Hematopoietic multipotent progenitor cell treated with erythropoietin and hydrocortisone succinate and interleukin-3 and kit ligand, for 6 days (in vitro differentiated cells): ENCODE measurements at regions not wholly inside any gene's neighbourhood (a gene's known extent, or its start where the extent isn't known, plus 50 kb on each side); places are given as distances from the start of the nearest gene placed in this dataset.
A peak's percentile ranks its signal among the peaks of the same experiment; 100 is the strongest.
"Not testable (repeated sequence)": the region's sequence is repeated elsewhere in the genome, so short reads cannot be mapped to it uniquely, and the experiment has no call there.

Experiments
- DNase-seq: peaks from one replicate; pipeline ENCODE4 v3.0.0-alpha.2; 2015

GRCh38 chr18:75984853-75985252 is 510.2 kb downstream of the ZNF516 start:
- no peak for DNase-seq

- DNase-seq = no peak
Observed at GRCh38 chr18:75981102-75981501, 513.9 kb downstream of the ZNF516 start.

GRCh38 chr18:75977081-75977480 is 518.0 kb downstream of the ZNF516 start:
- DNase-seq = no peak

GRCh38 chr18:75970212-75970611 is 524.8 kb downstream of the ZNF516 start:
- no peak for DNase-seq

- DNase-seq = no peak
Observed at GRCh38 chr18:75966431-75966830, 528.6 kb downstream of the ZNF516 start.

GRCh38 chr18:75962036-75962572 is 532.9 kb downstream of the ZNF516 start:
- no peak for DNase-seq

GRCh38 chr18:75960356-75960755 is 532.9 kb upstream of the SMIM21 start:
- DNase-seq = not testable (repeated sequence)

- no peak for DNase-seq
Observed at GRCh38 chr18:75959150-75959549, 531.6 kb upstream of the SMIM21 start.

- peak; percentile 1 for DNase-seq
Observed at GRCh38 chr18:75958683-75959082, 531.2 kb upstream of the SMIM21 start.

- no peak for DNase-seq
Observed at GRCh38 chr18:75945265-75945933, 517.9 kb upstream of the SMIM21 start.

GRCh38 chr18:75937306-75937705 is 509.8 kb upstream of the SMIM21 start:
- no peak for DNase-seq

- DNase-seq = no peak
Observed at GRCh38 chr18:75936862-75937261, 509.4 kb upstream of the SMIM21 start.

GRCh38 chr18:75931079-75931478 is 503.6 kb upstream of the SMIM21 start:
- no peak for DNase-seq

GRCh38 chr18:75928706-75929105 is 501.2 kb upstream of the SMIM21 start:
- DNase-seq = no peak

GRCh38 chr18:75927791-75928190 is 500.3 kb upstream of the SMIM21 start:
- DNase-seq = no peak

GRCh38 chr18:75926811-75927210 is 499.3 kb upstream of the SMIM21 start:
- no peak for DNase-seq

GRCh38 chr18:75923169-75923568 is 495.7 kb upstream of the SMIM21 start:
- DNase-seq = no peak

GRCh38 chr18:75916624-75916982 is 489.1 kb upstream of the SMIM21 start:
- no peak for DNase-seq

GRCh38 chr18:75915941-75916623 is 488.6 kb upstream of the SMIM21 start:
- DNase-seq = no peak

GRCh38 chr18:75912829-75913228 is 485.3 kb upstream of the SMIM21 start:
- DNase-seq = no peak

GRCh38 chr18:75904416-75904815 is 476.9 kb upstream of the SMIM21 start:
- no peak for DNase-seq

- DNase-seq = no peak
Observed at GRCh38 chr18:75898651-75899050, 471.1 kb upstream of the SMIM21 start.

GRCh38 chr18:75897386-75897785 is 469.9 kb upstream of the SMIM21 start:
- DNase-seq = no peak

- no peak for DNase-seq
Observed at GRCh38 chr18:75896865-75897264, 469.4 kb upstream of the SMIM21 start.

GRCh38 chr18:75895135-75895534 is 467.6 kb upstream of the SMIM21 start:
- no peak for DNase-seq
